AG09319 (cell line): ENCODE measurements at regions not wholly inside any gene's neighbourhood (a gene's known extent, or its start where the extent isn't known, plus 50 kb on each side); places are given as distances from the start of the nearest gene placed in this dataset.
A peak's percentile ranks its signal among the peaks of the same experiment; 100 is the strongest.

Source experiments
- DNase-seq: peaks from one replicate; pipeline ENCODE4 v3.0.0-alpha.2; 2010; ENCODE audit warnings: low read depth; ENCODE audit errors: extremely low read depth
- CTCF ChIP-seq: IDR thresholded peaks from 2 replicates; pipeline ENCODE4 v1.5.1; 2011; ENCODE audit warnings: low read depth, mild to moderate bottlenecking, inconsistent platforms, low read length, moderate library complexity

DNA sequence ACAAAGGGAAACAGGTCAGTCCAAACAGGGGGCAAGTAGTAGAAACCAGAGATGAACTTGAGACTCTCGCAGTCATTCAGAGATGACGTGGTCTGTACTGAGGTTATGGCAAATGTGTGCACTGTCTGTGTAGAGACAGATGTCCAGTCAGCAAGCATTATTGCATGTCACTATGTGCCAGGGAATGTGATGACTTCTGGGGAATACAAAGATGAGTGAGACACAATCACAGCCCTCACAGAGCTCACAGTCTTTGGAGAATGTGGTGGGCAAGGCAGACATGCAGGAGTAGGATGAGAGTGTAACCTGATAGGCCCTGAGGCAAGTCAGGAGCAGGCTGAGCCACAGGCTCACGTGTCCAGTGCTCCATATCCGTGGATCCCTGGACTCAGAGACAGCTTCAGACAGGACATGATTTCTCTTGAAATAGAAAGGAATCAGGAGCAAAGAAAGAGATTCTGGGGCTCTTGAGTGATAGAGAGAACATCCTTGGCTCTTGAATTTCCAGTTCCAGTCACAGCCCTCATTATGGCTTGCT, 550.7 kb downstream of the ETS1 start:
- no peak for TF ChIP-seq CTCF
- no peak for DNase-seq

DNA sequence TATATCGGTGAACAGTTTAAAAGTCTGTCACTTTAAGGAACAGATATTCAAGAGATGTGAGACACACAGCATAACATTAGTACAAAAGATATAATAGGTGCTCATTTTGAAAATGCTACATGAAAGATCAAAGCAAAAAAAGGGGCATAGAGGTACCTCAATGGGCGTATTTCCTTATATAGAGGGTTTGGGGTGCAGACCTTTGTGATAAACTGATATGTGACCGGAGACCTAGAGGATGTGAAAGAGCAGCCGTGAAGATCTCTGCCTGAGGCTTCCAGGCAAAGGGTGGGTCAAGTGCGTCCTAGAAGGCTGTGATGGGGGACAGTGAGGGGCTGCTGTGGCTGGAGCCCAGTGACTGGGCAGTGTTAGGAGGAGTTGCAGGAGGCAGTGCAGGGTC, 551.4 kb downstream of the ETS1 start:
- TF ChIP-seq CTCF: no peak

DNA sequence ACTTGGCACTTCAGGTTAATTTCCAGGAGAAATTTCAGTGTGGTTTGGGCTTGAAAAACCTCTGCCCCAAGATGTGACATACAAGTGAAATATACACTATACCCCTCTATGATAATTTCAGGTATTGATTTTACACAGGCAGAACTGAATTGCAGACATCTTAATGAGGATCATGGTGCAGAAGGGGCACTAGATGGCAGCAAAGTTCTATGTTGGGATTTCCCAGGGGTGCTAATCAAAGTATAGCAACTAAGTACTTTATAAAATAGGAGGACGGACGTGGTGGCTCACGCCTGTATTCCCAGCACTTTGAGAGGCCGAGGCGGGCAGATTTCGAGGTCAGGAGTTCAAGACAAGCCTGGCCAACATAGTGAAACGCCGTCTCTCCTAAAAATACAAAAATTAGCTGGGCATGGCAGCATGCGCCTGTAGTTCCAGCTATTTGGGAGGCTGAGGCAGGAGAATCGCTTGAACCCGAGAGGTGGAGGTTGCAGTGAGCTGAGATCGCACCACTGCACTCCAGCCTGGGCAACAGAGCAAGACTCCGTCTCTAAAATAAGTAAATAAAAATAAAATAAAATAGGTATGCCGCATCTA, 555.7 kb downstream of the ETS1 start:
- peak; percentile 49 for DNase-seq
- peak; percentile 84 for TF ChIP-seq CTCF

More for the DNA sequence above, 551.4 kb downstream of the ETS1 start:
- no peak for DNase-seq

GRCh38 chr11:128029219-128029722, 558.1 kb downstream of the ETS1 start:
- TF ChIP-seq CTCF: no peak
- DNase-seq: no peak

DNA sequence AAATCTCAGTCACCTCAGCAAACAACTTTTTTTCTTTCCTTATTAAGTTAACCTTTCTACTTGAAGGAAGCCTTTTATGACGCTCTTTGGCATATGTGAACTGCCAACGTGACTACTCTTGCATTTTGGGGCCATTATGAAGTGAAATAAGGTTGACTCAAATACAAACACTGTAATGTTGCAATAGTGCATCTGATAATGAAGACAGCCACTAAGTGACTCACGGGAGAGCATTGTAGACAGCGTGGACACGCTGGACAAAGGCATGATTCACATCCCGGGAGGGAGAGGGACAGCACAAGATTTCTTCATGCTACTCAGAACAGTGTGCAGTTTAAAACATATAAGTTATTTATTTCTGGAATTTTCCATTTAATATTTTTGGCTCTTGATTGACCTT, 560.8 kb downstream of the ETS1 start:
- no peak for TF ChIP-seq CTCF
- DNase-seq: peak; percentile 73

DNA sequence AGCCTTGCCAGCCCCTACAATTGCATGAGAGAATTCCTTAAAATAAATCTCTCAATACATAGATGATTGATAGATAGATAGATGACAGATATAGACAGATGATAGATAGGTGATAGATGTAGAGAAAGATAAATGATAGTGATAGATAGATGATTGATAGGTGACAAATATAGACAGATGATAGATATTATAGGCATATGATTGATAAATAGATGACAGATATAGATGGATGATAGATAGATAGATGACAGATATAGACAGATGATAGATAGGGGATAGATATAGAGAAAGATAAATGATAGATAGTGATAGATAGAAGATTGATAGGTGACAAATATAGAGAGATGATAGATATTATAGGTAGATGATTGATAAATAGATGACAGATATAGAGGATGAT, 564.6 kb downstream of the ETS1 start:
- DNase-seq: no peak
- no peak for TF ChIP-seq CTCF

- no peak for DNase-seq
- TF ChIP-seq CTCF: no peak
Observed at GRCh38 chr11:128022007-128022368, 565.4 kb downstream of the ETS1 start.
